Fibroblast of villous mesenchyme (primary cell): ENCODE measurements at regions not wholly inside any gene's neighbourhood (a gene's known extent, or its start where the extent isn't known, plus 50 kb on each side); places are given as distances from the start of the nearest gene placed in this dataset.

Experiments
- DNase-seq: peaks from one replicate; pipeline ENCODE4 v3.0.0-alpha.2; 2010; ENCODE audit warnings: low read depth
- H3K4me3 ChIP-seq: 2 replicates; pipeline ENCODE4 v1.5.1; 2011; ENCODE audit warnings: low read depth, mild to moderate bottlenecking, low read length
- TF ChIP-seq, protein P1 (sequence below): IDR thresholded peaks from 2 replicates; pipeline ENCODE4 v1.5.1; 2012; ENCODE audit warnings: low read depth, mild to moderate bottlenecking, low read length; ENCODE audit not compliant: insufficient read depth

DNA sequence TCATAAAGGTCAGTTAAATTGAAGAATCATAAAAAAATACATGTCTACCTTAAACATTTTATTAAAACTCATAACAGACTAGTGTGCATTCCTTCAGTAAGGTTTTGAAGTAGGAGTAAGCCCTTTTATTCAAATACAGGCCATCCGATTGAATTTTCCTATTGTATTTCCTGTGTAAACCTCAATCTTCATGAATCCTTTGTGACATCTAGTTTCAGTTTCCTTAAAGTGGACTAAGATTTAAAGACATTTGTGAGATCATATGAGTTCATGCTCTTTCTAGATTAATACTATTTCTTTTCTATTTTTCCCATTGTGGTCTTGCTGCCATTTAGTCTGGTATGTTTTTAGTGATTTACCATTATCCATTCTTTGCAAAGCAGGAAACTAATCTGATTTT is 644.7 kb upstream of the BOD1L1 start:
- H3K4me3 ChIP-seq: no peak overlapping the region
- DNase-seq: no peak
- TF ChIP-seq, protein P1, sequence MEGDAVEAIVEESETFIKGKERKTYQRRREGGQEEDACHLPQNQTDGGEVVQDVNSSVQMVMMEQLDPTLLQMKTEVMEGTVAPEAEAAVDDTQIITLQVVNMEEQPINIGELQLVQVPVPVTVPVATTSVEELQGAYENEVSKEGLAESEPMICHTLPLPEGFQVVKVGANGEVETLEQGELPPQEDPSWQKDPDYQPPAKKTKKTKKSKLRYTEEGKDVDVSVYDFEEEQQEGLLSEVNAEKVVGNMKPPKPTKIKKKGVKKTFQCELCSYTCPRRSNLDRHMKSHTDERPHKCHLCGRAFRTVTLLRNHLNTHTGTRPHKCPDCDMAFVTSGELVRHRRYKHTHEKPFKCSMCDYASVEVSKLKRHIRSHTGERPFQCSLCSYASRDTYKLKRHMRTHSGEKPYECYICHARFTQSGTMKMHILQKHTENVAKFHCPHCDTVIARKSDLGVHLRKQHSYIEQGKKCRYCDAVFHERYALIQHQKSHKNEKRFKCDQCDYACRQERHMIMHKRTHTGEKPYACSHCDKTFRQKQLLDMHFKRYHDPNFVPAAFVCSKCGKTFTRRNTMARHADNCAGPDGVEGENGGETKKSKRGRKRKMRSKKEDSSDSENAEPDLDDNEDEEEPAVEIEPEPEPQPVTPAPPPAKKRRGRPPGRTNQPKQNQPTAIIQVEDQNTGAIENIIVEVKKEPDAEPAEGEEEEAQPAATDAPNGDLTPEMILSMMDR: no peak

DNA sequence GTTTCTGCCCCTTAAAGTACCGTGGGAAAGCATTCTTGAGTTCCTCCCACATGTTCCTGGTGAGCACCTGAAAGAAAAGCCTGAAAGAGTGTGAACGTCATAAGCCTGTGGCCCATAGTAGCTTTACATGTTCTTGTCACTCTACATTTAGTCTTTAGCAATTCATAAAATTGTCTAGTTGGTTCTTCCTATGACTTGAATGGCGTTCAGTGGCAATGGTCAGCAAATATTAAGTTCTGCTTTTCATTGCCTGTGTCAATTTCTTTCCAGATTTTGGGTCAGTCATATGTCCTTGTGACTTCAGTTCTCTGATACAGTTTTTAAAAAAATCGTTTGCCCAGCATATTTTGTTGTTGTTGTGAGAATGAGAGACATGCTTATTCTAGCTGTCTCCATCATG is 650.0 kb upstream of the BOD1L1 start:
- TF ChIP-seq, protein P1: no peak
- DNase-seq: peak; percentile 2
- no peak overlapping the region for H3K4me3 ChIP-seq

DNA sequence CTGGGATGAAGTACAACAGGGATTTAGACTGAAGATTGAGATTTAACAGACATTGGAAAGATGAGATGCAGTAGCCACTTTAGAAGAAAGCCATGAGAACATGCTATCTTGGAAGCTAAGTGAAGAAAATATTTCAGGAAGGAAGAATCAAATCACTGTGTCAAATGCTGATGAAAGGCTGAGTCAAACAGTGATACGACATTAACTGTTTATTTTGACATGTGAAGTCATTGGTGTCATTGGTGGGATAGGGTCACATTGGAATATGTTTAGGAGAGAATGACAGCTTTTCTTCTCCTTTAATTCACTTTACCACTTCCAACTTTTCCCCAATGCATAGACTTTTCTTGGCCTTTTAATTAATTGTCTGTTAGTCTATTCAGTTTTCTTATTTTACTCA is 653.0 kb upstream of the BOD1L1 start:
- TF ChIP-seq, protein P1: no peak
- no peak for DNase-seq

DNA sequence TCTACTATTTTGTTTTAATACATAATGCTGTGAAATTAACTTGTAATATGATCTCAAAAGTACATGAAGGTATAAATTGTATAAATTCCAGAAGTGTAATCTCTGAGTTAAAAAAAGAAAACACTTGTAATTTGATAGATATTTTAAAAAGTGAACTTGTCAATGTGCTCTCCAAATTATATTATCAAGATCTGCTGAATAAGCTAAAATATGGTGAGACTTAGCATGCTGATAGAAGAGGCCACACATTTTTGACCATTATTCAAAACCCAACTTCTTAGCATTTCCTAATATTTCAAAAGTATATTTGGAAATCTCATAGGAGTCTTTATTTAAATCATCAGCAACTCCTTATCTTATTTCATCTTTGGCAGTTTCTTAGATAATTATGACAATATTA is 657.1 kb upstream of the BOD1L1 start:
- TF ChIP-seq, protein P1: no peak
- DNase-seq: no peak
- H3K4me3 ChIP-seq: no peak overlapping the region

More for the DNA sequence above, 653.0 kb upstream of the BOD1L1 start:
- H3K4me3 ChIP-seq: no peak overlapping the region

DNA sequence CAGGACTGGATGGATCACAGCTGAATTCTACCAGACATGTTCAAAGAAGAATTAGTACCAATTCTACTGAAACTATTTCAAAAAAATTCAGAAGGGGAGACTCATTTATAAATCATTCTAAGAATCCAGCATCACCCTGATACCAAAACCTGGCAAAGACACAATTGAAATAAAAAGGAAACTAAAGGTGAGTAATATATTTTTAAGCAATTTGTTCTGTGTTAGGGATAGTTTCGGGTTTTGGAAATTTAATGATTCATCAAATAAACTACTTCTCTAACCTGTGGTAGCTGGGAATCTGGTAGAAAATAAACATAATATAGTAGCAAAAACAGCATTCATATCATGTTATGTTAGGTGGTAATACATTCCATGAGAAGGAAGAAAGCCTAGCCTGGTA is 662.2 kb upstream of the BOD1L1 start:
- no peak overlapping the region for H3K4me3 ChIP-seq
- DNase-seq: no peak
- TF ChIP-seq, protein P1: no peak

DNA sequence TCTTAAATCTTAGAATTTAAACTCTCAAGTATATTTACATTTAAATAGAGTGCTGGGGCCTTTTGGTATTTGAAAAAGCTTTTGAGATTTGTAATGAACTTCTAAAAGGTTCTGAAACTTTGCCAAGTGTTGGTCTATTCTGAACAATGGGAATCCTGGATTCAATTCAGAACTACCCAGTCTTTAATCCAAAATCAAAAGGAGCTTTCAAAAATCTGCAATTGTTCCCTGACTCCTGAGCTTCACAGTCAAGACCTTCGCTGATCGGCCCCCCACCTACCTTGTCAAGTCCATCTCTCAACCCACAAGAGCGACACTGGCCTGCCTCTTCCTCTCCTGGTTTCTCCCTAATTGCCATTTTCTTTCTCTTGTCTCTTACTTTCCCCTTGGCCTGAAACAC is 666.1 kb upstream of the BOD1L1 start:
- H3K4me3 ChIP-seq: no peak overlapping the region
- TF ChIP-seq, protein P1: no peak
- DNase-seq: no peak

DNA sequence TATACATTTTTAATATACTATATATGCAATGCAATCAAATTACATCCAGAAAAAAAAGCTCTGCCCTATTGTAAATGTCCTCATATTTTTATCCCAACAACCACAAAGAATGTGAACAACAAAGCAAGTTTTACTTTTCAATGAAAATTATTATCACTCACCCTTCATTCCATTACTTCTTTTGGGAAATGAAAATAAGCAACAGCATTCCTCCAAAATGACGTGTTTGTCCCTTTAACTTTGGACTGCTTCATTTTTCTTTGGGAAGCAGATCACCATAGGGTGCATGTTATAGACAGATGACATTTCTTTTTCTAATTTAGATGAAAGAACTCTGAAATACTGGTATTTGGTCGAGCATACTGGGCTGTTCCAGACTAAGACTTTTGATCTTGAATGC is 667.1 kb upstream of the BOD1L1 start:
- TF ChIP-seq, protein P1: no peak
- H3K4me3 ChIP-seq: no peak overlapping the region
- peak; percentile 10 for DNase-seq
